ENCODE measurements at regions not wholly inside any gene's neighbourhood (a gene's known extent, or its start where the extent isn't known, plus 50 kb on each side); places are given as distances from the start of the nearest gene placed in this dataset.

DNA sequence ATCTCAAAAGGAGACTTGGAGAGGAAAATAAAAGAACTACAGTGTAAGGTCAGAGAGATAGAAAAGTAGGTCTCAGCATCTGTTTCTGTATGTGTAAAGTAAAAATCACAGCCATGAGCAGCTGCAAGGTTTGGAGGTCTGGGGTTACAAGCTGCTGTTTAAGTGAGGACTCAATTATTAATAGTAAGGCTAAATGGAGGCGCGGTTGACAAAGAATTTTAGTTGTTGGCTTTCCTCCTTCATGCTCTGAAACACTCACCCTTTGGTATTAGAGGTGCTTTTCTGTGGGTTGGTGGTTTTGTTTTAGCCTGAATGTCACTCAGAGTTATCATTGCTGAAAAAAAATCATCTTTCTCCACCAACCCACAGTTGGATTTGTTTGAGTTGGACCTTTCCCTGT is 59.8 kb upstream of the HAO2 start:
- DNase-seq: no peak

DNA sequence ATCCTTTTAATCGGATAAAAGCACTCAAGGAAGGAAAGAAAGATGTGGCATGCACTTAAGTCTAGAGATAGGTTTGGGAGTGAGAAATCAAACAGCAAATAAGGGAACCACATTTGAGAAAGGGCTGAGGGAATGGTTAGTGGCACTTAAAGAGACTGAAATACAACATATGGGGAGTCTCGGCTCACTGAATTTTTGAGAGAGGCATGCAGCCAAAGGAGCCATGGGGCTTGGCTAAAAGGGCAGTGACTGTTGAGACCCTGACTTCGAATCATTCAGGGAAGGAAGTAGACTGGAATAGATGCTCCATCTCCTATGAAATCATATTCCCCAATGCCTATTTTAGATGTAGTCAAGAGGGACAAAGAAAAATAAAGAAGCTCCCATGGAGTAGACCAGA is 58.3 kb upstream of the HAO2 start:
- DNase-seq: no peak

DNA sequence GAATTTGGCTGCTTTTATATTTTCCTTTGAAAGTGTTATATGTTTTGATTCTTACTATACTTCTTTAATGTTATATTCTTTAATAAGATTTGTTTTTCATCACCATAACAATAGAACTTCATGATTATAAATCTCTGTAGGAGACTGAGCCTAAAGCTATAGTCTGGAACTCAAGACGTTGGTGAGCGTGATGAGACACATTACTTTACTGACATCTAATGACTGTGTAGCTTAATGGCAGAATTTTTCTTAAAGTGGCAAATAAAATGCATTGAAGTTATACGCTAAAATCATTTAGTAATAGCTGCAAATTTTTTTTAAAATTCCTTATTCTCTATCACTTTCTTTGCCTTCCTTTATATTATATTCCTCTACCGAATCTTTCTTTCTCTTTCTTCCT is 56.1 kb upstream of the HAO2 start:
- DNase-seq: no peak

DNA sequence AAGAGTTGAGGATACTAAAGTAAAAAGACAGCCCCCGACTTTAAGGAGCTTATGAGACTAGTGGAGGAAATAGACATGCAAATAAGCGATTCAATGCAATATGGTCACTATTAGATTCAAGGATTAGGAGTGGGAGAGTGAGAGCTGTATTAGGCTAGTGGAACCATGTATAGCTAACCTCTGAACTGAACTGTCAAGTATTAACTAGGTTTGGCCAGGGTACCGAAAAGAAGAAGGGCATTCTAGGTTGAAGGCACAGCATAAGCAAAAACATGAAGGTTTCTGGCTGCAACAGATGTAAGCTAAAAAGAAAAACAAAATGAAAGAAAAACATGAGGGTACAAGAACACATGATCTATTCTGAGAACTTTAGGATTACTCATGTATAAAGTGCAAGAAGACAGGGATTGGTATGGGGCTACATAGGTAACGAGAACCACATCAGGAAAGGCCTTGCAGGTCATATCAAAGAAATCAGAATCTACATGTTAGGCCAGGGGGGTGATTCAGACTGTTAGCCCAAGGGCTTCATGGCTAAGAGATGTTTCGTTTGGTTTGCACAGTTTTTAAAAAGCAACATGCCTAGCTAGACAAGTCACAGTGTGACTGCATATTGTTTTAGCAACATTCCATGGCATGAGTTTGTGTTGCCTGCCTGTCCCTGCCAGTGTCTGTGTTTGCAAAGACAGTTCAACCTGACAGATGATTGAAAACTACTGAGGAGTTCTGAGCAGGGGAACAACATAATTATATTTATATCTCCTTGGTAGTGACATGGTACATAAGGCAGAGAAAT is 54.4 kb upstream of the HAO2 start:
- DNase-seq: no peak

DNA sequence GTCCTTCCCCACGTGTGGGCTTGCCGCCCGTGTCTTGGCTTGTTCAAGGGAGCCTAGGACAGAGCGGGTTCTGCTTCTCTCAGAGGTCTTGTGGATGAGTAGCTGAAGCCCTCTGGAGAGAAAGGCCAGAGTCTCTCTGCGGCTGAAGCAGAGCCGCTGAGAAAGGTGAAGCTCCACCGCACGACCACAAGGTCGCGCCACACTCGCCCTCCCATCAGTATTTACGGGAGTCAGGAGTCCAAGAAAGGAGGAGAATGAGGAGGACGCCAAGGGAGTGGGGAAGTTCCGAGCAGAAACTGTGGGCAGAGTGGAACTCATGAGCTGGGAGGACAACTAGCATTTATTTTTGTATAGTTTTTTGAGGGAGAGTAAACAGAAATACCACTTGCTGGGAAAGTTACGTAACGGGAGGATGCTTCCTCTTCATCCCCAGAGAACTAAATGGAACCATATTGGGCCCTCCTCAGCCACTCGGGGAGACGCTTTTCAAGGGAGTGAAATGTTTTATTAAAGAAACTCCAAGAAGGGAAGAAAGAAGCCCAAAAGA is 51.6 kb upstream of the HAO2 start:
- no peak for DNase-seq

DNA sequence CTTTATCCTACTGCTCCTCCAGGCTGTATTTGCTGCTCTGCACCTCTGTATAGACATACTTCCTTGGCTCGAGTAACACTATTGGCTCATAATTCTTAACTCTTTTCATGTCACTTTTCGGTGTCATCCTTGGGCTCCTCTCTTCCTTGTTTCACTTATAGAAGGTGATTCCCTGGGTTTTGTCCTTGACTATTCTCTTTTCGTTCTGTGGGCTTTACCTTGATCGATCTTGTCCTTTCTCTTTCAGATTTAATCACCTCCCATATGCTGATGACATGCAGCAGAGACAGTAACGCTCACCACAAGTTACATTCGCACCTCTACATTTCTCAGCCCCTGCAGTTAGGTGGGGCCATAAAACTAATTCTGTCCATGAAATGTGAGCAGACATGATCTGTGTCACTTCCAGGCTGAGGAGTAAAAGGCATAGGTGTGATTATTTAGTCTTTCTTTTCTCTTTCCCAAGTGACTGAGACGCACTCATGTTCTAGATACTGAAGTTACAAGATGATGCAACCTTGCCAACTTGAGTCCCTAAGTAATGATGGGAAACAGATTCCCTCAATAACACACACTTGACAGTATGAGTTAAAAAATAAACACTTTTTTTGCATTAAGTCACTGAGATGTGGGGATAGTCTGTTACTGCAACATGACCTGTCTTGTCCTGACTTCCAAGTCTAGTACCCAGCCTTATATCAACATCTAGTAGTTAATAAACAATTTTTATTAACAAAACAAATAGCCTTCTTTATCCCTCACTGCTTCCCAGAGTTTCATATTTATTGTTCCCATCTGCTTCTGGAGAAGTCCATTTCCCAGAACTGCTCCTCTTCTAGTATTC is 49.9 kb upstream of the HAO2 start:
- no peak for DNase-seq

Data from NCI-H2171 treated with DMSO at 0.1 percent for 48 hours (cell line).